Endothelial cell of umbilical vein (primary cell): ENCODE measurements at regions not wholly inside any gene's neighbourhood (a gene's known extent, or its start where the extent isn't known, plus 50 kb on each side); places are given as distances from the start of the nearest gene placed in this dataset.

Source experiments
- BruUV-seq: library from RNA; stranded (reverse); fragments of 400-500 nt; replicated peaks from 2 replicates; lab custom pipeline; 2021; lab: Mats Ljungman, UMichigan
- CTCF ChIA-PET: fragments of 300-600, 350-600 bp; sonication (Branson Sonifier 250); formaldehyde crosslinking; loops from one replicate; lab custom pipeline; 2021; ENCODE audit warnings: antibody characterized with exemption, inconsistent platforms; lab: Charles Lee
- POLR2A ChIA-PET: fragments of 300-600, 350-600 bp; sonication (Branson Sonifier 250); formaldehyde crosslinking; loops from one replicate; lab custom pipeline; 2021; ENCODE audit warnings: antibody characterized with exemption, inconsistent platforms; lab: Charles Lee
- DNase-seq: peaks from one replicate; pipeline ENCODE4 v3.0.0-alpha.2; 2011; ENCODE audit warnings: low read depth, low spot score
- FAIRE-seq: peaks from 2 replicates; lab custom pipeline; 2011; peaks lifted over from hg19 to GRCh38; lab: Jason Lieb, UNC
- H2AFZ ChIP-seq: 2 replicates; pipeline ENCODE4 v1.6.0; 2012; ENCODE audit warnings: low read depth, low read length, control low read depth, inconsistent platforms
- H3K27ac ChIP-seq: 2 replicates; pipeline ENCODE4 v1.5.1; 2011; ENCODE audit warnings: low read depth, mild to moderate bottlenecking, control low read depth, low read length, moderate library complexity; ENCODE audit not compliant: insufficient read depth
- H3K27me3 ChIP-seq, 2 experiments: 2 replicates each; pipeline versions ENCODE4 v1.6.0 to v1.6.1; 2011; ENCODE audit warnings: low read length in 2 of 2, mixed read lengths in 1 of 2; ENCODE audit not compliant: control insufficient read depth in 2 of 2, insufficient read depth in 2 of 2
- H3K36me3 ChIP-seq, 2 experiments: 2 replicates in 1 of 2; 3 replicates in 1 of 2; pipeline ENCODE4 v1.5.1; 2011; ENCODE audit warnings: low read length in 2 of 2, mild to moderate bottlenecking in 1 of 2, moderate library complexity in 1 of 2; ENCODE audit not compliant: control insufficient read depth in 2 of 2, insufficient read depth in 2 of 2; ENCODE audit errors: extremely low read depth in 1 of 2
- H3K4me1 ChIP-seq: 3 replicates; pipeline ENCODE4 v1.5.1; 2011; ENCODE audit warnings: mild to moderate bottlenecking, low read length; ENCODE audit not compliant: control insufficient read depth, insufficient read depth; ENCODE audit errors: extremely low read depth
- H3K4me2 ChIP-seq: 2 replicates; pipeline ENCODE4 v1.6.1; 2011; ENCODE audit warnings: low read length, control low read depth, mixed read lengths; ENCODE audit not compliant: insufficient read depth
- H3K4me3 ChIP-seq, 3 experiments: fragments of 200-600 bp in 1 of 3; sonication (generic), shearing (Covaris generic) in 1 of 3; replicated peaks in 1 of 3; 2 replicates each; pipeline ENCODE4 v1.5.1; 2011 to 2016; ENCODE audit warnings: control low read depth in 3 of 3, low read length in 3 of 3, mild to moderate bottlenecking in 2 of 3, inconsistent platforms in 1 of 3, low read depth in 1 of 3, moderate library complexity in 1 of 3; ENCODE audit not compliant: insufficient read depth in 1 of 3
- H3K79me2 ChIP-seq: 2 replicates; pipeline ENCODE4 v1.6.0; 2012; ENCODE audit warnings: low read length, inconsistent platforms; ENCODE audit not compliant: control insufficient read depth, insufficient read depth
- H3K9ac ChIP-seq: replicated peaks from 2 replicates; pipeline ENCODE3; 2011; ENCODE audit warnings: low read length, control low read depth; ENCODE audit not compliant: insufficient read depth; ENCODE audit errors: extremely low read depth
- H3K9me1 ChIP-seq: replicated peaks from 3 replicates; pipeline ENCODE4 v1.6.0; 2011; ENCODE audit warnings: mild to moderate bottlenecking, low read length; ENCODE audit not compliant: control insufficient read depth, insufficient read depth; ENCODE audit errors: extremely low read depth
- H3K9me3 ChIP-seq: replicated peaks from 2 replicates; pipeline ENCODE4 v1.5.1; 2012; ENCODE audit warnings: low read length, inconsistent platforms; ENCODE audit not compliant: control insufficient read depth, insufficient read depth
- H4K20me1 ChIP-seq: replicated peaks from 2 replicates; pipeline ENCODE3; 2011; ENCODE audit warnings: mild to moderate bottlenecking, low read length; ENCODE audit not compliant: control insufficient read depth, insufficient read depth; ENCODE audit errors: extremely low read depth
- EZH2 ChIP-seq: IDR thresholded peaks from 2 replicates; pipeline ENCODE4 v1.6.1; 2012; ENCODE audit warnings: borderline replicate concordance, low read depth, mild to moderate bottlenecking, moderate library complexity, low read length, inconsistent platforms; ENCODE audit not compliant: severe bottlenecking
- FOS ChIP-seq: IDR thresholded peaks from 2 replicates; pipeline ENCODE4 v1.6.1; 2011; ENCODE audit warnings: mild to moderate bottlenecking, low read length, moderate library complexity, borderline replicate concordance; ENCODE audit not compliant: insufficient read depth
- GATA2 ChIP-seq: IDR thresholded peaks from 2 replicates; pipeline ENCODE4 v1.7.0; 2011; ENCODE audit warnings: low read depth, mild to moderate bottlenecking, moderate library complexity, mixed read lengths, low read length; ENCODE audit not compliant: insufficient read length, insufficient read depth
- JUN ChIP-seq: IDR thresholded peaks from 2 replicates; pipeline ENCODE4 v1.6.1; 2011; ENCODE audit warnings: borderline replicate concordance, low read depth; ENCODE audit not compliant: insufficient read length, insufficient read depth
- MYC ChIP-seq: IDR thresholded peaks from one replicate; pipeline ENCODE4 v1.6.1; 2011; ENCODE audit warnings: mild to moderate bottlenecking, low read depth, low read length
- POLR2A ChIP-seq: IDR thresholded peaks from 2 replicates; pipeline ENCODE4 v1.6.1; 2012; ENCODE audit warnings: low read depth, mild to moderate bottlenecking, control low read depth, low read length
- POLR2AphosphoS5 ChIP-seq: IDR thresholded peaks from 2 replicates; pipeline ENCODE4 v1.6.1; 2012; ENCODE audit warnings: low read depth, mild to moderate bottlenecking, control low read depth, low read length, moderate library complexity; ENCODE audit not compliant: insufficient read depth
- dilution Hi-C: fragments of 300-500 bp; cut with MboI; formaldehyde crosslinking; loops from one replicate; pipeline ENCODE4 v1.15.0; 2019; ENCODE audit warnings: low sequenced_read_pairs; ENCODE audit not compliant: extremely low pct_ligation_motif_present
- intact Hi-C: fragments of 100-400 bp; cut with micrococcal nuclease; formaldehyde crosslinking; loops from one replicate; pipeline ENCODE4 v1.10.0; 2022
- TF ChIP-seq, protein P1 (sequence below): IDR thresholded peaks from 2 replicates; pipeline ENCODE4 v1.6.1; 2011; ENCODE audit not compliant: insufficient read depth, insufficient read length
- TF ChIP-seq, protein P2 (sequence below), 2 donors: IDR thresholded peaks; 1 replicate in 1 of 2; 2 replicates in 1 of 2; pipeline ENCODE4 v1.5.1; 2011; ENCODE audit warnings: low read length in 2 of 2, mild to moderate bottlenecking in 2 of 2, moderate library complexity in 2 of 2, control low read depth in 1 of 2, inconsistent platforms in 1 of 2, low read depth in 1 of 2; ENCODE audit not compliant: insufficient read depth in 1 of 2; ENCODE audit errors: extremely low read depth in 1 of 2

DNA sequence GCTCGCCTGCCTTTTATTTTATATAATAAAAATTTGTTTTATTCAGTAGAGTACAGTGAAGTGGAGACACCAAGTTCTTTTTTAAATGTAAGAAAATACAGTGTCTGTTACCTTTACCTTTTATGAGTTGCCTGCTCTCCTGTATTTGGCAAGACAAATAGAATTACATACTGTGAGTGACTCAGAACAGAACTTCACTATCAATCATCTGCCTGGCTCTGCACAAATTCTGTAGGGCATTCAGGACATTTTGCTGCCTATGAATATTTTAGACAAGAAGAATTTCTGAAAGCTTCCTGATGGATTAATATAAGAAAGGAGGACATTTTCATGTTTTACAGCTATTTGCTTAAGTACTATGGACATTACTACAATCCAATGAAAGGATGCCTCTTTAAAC is 135.4 kb upstream of the PHF14 start:
- Histone ChIP-seq H3K27me3 (no peaks in the 10 kb centered on the region), H3K36me3 (no peaks in the 10 kb centered on the region), H3K9ac (no peak overlapping the region), H4K20me1 (no peaks in the 10 kb centered on the region), H3K79me2 (no peaks in the 10 kb centered on the region), H2AFZ (no peak overlapping the region), H3K9me3 (no peaks in the 10 kb centered on the region), H3K9me1 (no peaks in the 10 kb centered on the region), H3K4me2 (no peak overlapping the region), H3K27ac (no peak overlapping the region), H3K4me1 (no peaks in the 10 kb centered on the region), H3K4me3 (no peak overlapping the region)
- no peak for DNase-seq
- intact Hi-C loops (no loop called here), dilution Hi-C loops (no loop called here)
- no TSS peak for BruUV-seq
- no peak for TF ChIP-seq GATA2
- CTCF ChIA-PET, result no interaction called here
- FAIRE-seq, result no peak
- POLR2A ChIA-PET, result no interaction called here

DNA sequence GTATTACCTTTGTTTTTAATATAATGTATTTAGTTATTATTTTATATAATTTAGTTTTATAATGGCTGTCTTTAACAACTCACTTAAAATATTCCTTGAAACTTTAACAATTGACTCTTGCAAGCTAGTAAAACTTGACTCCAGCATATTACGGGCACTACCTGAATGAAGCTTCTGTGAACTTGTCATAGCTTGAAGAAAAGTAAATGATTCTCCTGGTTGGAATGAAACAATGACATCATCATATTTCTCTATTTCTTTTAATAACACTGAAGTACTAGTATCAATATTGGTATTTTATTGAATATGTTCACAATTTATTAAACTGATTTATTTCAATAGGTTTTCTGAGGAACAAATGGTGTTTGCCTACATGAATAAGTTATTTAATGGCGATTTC is 128.4 kb upstream of the PHF14 start:
- CTCF ChIA-PET, result no interaction called here
- no peaks in the 10 kb centered on the region for H3K79me2 ChIP-seq
- H3K27me3 ChIP-seq, result no peaks in the 10 kb centered on the region
- intact Hi-C loops, result no loop called here
- H3K4me3 ChIP-seq, result no peak overlapping the region
- dilution Hi-C loops, result no loop called here
- POLR2A ChIA-PET, result no interaction called here
- no peaks in the 10 kb centered on the region for H3K36me3 ChIP-seq
- H3K9ac ChIP-seq, result no peak overlapping the region
- TF ChIP-seq POLR2A (no peak), MYC (no peak), FOS (no peak), GATA2 (no peak), JUN (no peak), POLR2AphosphoS5 (no peak), EZH2 (no peak)
- TF ChIP-seq, protein P1, sequence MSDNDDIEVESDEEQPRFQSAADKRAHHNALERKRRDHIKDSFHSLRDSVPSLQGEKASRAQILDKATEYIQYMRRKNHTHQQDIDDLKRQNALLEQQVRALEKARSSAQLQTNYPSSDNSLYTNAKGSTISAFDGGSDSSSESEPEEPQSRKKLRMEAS, result no peak
- TF ChIP-seq, protein P2, sequence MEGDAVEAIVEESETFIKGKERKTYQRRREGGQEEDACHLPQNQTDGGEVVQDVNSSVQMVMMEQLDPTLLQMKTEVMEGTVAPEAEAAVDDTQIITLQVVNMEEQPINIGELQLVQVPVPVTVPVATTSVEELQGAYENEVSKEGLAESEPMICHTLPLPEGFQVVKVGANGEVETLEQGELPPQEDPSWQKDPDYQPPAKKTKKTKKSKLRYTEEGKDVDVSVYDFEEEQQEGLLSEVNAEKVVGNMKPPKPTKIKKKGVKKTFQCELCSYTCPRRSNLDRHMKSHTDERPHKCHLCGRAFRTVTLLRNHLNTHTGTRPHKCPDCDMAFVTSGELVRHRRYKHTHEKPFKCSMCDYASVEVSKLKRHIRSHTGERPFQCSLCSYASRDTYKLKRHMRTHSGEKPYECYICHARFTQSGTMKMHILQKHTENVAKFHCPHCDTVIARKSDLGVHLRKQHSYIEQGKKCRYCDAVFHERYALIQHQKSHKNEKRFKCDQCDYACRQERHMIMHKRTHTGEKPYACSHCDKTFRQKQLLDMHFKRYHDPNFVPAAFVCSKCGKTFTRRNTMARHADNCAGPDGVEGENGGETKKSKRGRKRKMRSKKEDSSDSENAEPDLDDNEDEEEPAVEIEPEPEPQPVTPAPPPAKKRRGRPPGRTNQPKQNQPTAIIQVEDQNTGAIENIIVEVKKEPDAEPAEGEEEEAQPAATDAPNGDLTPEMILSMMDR (IDR thresholded peaks at IDR 0.05; ENCODE audit: extremely low read depth in 1 of 2, insufficient read depth in 1 of 2, low read depth in 1 of 2, low read length in 2 of 2), result no peak
- no peak overlapping the region for H2AFZ ChIP-seq
- no peaks in the 10 kb centered on the region for H4K20me1 ChIP-seq
- H3K27ac ChIP-seq, result no peak overlapping the region
- no peaks in the 10 kb centered on the region for H3K9me1 ChIP-seq
- H3K4me2 ChIP-seq, result no peak overlapping the region
- FAIRE-seq (no peak), DNase-seq (no peak)
- no peaks in the 10 kb centered on the region for H3K4me1 ChIP-seq
- BruUV-seq, result no TSS peak
- H3K9me3 ChIP-seq, result no peaks in the 10 kb centered on the region
